WTC11 (cell line): ENCODE measurements at regions not wholly inside any gene's neighbourhood (a gene's known extent, or its start where the extent isn't known, plus 50 kb on each side); places are given as distances from the start of the nearest gene placed in this dataset.

Experiments used
- ATAC-seq: fragments of 200-7000 bp; cut with Tn5 transposase; 2 replicates; pipeline ENCODE4 v1.10.0; 2021; ENCODE audit warnings: mild to moderate bottlenecking, moderate library complexity
- CTCF ChIA-PET: fragments of 300-600 bp; sonication (Branson Sonifier 250); formaldehyde crosslinking; loops from one replicate; lab custom pipeline; 2021; ENCODE audit warnings: antibody characterized with exemption; lab: Charles Lee
- POLR2A ChIA-PET: fragments of 350-600 bp; sonication (Branson Sonifier 250); formaldehyde crosslinking; loops from one replicate; lab custom pipeline; 2021; ENCODE audit warnings: antibody characterized with exemption; lab: Charles Lee
- DNase-seq: peaks from one replicate; pipeline ENCODE4 v3.0.0; 2021; ENCODE audit warnings: low spot score
- H3K27ac Mint-ChIP-seq: 2 replicates; pipeline ENCODE4 v1.8.0; 2021; ENCODE audit warnings: mixed read lengths
- H3K27me3 Mint-ChIP-seq: 2 replicates; pipeline ENCODE4 v1.8.0; 2021; ENCODE audit warnings: low read depth, mild to moderate bottlenecking, moderate library complexity, mixed read lengths
- H3K36me3 Mint-ChIP-seq: 2 replicates; pipeline ENCODE4 v1.8.0; 2021; ENCODE audit warnings: mixed read lengths
- H3K4me1 Mint-ChIP-seq: 2 replicates; pipeline ENCODE4 v1.8.0; 2022; ENCODE audit warnings: mixed read lengths
- H3K4me3 Mint-ChIP-seq: 2 replicates; pipeline ENCODE4 v1.8.0; 2021; ENCODE audit warnings: mild to moderate bottlenecking, moderate library complexity, mixed read lengths
- H3K9me3 Mint-ChIP-seq: 2 replicates; pipeline ENCODE4 v1.8.0; 2021; ENCODE audit warnings: mixed read lengths
- CREB1 ChIP-seq: sonication (generic); formaldehyde crosslinking; IDR thresholded peaks from 2 replicates; pipeline ENCODE4 v1.8.0; 2023; ENCODE audit warnings: mild to moderate bottlenecking, missing genetic modification reagents
- CREM ChIP-seq: sonication (generic); formaldehyde crosslinking; IDR thresholded peaks from 2 replicates; pipeline ENCODE4 v1.8.1; 2022; ENCODE audit warnings: mild to moderate bottlenecking, missing genetic modification reagents, moderate library complexity
- ESRRA ChIP-seq: sonication (generic); formaldehyde crosslinking; IDR thresholded peaks from 2 replicates; pipeline ENCODE4 v1.8.1; 2022; ENCODE audit warnings: mild to moderate bottlenecking, missing genetic modification reagents, borderline replicate concordance
- ETV6 ChIP-seq: sonication (generic); formaldehyde crosslinking; IDR thresholded peaks from 2 replicates; pipeline ENCODE4 v1.8.1; 2022; ENCODE audit warnings: mild to moderate bottlenecking, missing genetic modification reagents
- FOXK1 ChIP-seq: sonication (generic); formaldehyde crosslinking; IDR thresholded peaks from 2 replicates; pipeline ENCODE4 v1.8.0; 2022; ENCODE audit warnings: mild to moderate bottlenecking, moderate library complexity, missing genetic modification reagents
- HMGA2 ChIP-seq: fragments of 250-450 bp; sonication (Bioruptor Pico); IDR thresholded peaks from 2 replicates; pipeline ENCODE4 v1.4.0; 2021; ENCODE audit warnings: mild to moderate bottlenecking, moderate library complexity
- HMGXB4 ChIP-seq: sonication (generic); formaldehyde crosslinking; IDR thresholded peaks from 2 replicates; pipeline ENCODE4 v1.8.1; 2023; ENCODE audit warnings: mild to moderate bottlenecking, moderate library complexity, missing genetic modification reagents
- NR2C2 ChIP-seq: sonication (generic); formaldehyde crosslinking; IDR thresholded peaks from 2 replicates; pipeline ENCODE4 v1.8.0; 2022; ENCODE audit warnings: mild to moderate bottlenecking, missing genetic modification reagents
- OVOL2 ChIP-seq: fragments of 250-450 bp; sonication (Bioruptor Pico); IDR thresholded peaks from 2 replicates; pipeline ENCODE4 v1.9.0; 2021; ENCODE audit warnings: mild to moderate bottlenecking, borderline replicate concordance
- SMAD4 ChIP-seq: sonication (generic); formaldehyde crosslinking; IDR thresholded peaks from 2 replicates; pipeline ENCODE4 v1.8.0; 2022; ENCODE audit warnings: mild to moderate bottlenecking, missing genetic modification reagents
- ZBTB21 ChIP-seq: sonication (generic); formaldehyde crosslinking; IDR thresholded peaks from 2 replicates; pipeline ENCODE4 v1.8.1; 2023; ENCODE audit warnings: mild to moderate bottlenecking, missing genetic modification reagents, borderline replicate concordance
- ZBTB43 ChIP-seq: sonication (generic); formaldehyde crosslinking; IDR thresholded peaks from 2 replicates; pipeline ENCODE4 v1.8.1; 2023; ENCODE audit warnings: mild to moderate bottlenecking, missing genetic modification reagents
- ZNF219 ChIP-seq: sonication (generic); formaldehyde crosslinking; IDR thresholded peaks from 2 replicates; pipeline ENCODE4 v1.8.0; 2023; ENCODE audit warnings: missing genetic modification reagents, mild to moderate bottlenecking, borderline replicate concordance
- ZNF317 ChIP-seq: sonication (generic); formaldehyde crosslinking; IDR thresholded peaks from 2 replicates; pipeline ENCODE4 v1.8.1; 2023; ENCODE audit warnings: low read depth, mild to moderate bottlenecking, moderate library complexity, missing genetic modification reagents, borderline replicate concordance
- ZNF671 ChIP-seq: fragments of 250-450 bp; sonication (Bioruptor Pico); IDR thresholded peaks from 2 replicates; pipeline ENCODE4 v1.8.0; 2021; ENCODE audit warnings: mild to moderate bottlenecking
- TF ChIP-seq, protein P1 (sequence below): fragments of 200-600 bp; IDR thresholded peaks from 2 replicates; pipeline ENCODE4 v1.8.0; 2022; ENCODE audit warnings: antibody characterized with exemption
- TF ChIP-seq, protein P2 (sequence below): sonication (generic); formaldehyde crosslinking; IDR thresholded peaks from 2 replicates; pipeline ENCODE4 v1.8.0; 2023; ENCODE audit warnings: missing genetic modification reagents
- TF ChIP-seq, protein P3 (sequence below): sonication (generic); formaldehyde crosslinking; IDR thresholded peaks from 2 replicates; pipeline ENCODE4 v1.8.1; 2023; ENCODE audit warnings: mild to moderate bottlenecking, missing genetic modification reagents, borderline replicate concordance
- TF ChIP-seq, protein P4 (sequence below): fragments of 250-450 bp; sonication (Bioruptor Pico); IDR thresholded peaks from 2 replicates; pipeline ENCODE4 v1.9.0; 2021; ENCODE audit warnings: mild to moderate bottlenecking
- TF ChIP-seq, protein P5 (sequence below): sonication (generic); formaldehyde crosslinking; IDR thresholded peaks from 2 replicates; pipeline ENCODE4 v1.8.1; 2022; ENCODE audit warnings: mild to moderate bottlenecking, moderate library complexity, missing genetic modification reagents

DNA sequence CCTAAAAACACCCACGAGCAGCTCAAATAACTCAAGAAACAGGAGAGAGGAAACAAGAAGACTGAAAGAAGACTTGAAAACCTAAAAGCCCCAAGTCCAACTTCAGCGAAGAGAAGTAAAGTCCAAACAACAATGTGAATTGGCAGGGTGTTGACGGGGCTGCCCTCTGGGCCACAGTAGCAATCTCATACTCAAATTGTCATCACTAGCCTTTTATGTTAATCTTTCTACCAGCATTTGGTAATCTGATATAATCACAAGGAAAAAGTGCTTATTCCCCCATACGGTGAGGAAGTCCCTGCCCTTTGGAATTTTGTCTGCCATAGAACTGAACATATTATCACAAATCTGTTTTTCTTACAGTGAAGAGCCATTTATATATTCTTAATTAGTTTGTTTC is 51.5 kb upstream of the IFNE start:
- TF ChIP-seq, protein P1, sequence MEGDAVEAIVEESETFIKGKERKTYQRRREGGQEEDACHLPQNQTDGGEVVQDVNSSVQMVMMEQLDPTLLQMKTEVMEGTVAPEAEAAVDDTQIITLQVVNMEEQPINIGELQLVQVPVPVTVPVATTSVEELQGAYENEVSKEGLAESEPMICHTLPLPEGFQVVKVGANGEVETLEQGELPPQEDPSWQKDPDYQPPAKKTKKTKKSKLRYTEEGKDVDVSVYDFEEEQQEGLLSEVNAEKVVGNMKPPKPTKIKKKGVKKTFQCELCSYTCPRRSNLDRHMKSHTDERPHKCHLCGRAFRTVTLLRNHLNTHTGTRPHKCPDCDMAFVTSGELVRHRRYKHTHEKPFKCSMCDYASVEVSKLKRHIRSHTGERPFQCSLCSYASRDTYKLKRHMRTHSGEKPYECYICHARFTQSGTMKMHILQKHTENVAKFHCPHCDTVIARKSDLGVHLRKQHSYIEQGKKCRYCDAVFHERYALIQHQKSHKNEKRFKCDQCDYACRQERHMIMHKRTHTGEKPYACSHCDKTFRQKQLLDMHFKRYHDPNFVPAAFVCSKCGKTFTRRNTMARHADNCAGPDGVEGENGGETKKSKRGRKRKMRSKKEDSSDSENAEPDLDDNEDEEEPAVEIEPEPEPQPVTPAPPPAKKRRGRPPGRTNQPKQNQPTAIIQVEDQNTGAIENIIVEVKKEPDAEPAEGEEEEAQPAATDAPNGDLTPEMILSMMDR, result no peak
- TF ChIP-seq ZNF671 (CRISPR knock-in tag) (no peak), ZNF219 (CRISPR knock-in tag) (no peak), ZBTB21 (CRISPR knock-in tag) (no peak), ETV6 (CRISPR knock-in tag) (no peak)
- TF ChIP-seq, protein P2, sequence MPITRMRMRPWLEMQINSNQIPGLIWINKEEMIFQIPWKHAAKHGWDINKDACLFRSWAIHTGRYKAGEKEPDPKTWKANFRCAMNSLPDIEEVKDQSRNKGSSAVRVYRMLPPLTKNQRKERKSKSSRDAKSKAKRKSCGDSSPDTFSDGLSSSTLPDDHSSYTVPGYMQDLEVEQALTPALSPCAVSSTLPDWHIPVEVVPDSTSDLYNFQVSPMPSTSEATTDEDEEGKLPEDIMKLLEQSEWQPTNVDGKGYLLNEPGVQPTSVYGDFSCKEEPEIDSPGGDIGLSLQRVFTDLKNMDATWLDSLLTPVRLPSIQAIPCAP (CRISPR knock-in tag), result no peak
- no peak for ATAC-seq
- no peak for DNase-seq
- Mint-ChIP-seq H3K36me3 (peaks cover 19% of the 10 kb centered on the region), H3K4me3 (no peak overlapping the region), H3K27me3 (no peaks in the 10 kb centered on the region), H3K27ac (no peak overlapping the region), H3K4me1 (peaks cover 30% of the 10 kb centered on the region), H3K9me3 (peaks cover 13% of the 10 kb centered on the region)
- ChIA-PET CTCF (no interaction called here), POLR2A (no interaction called here)

DNA sequence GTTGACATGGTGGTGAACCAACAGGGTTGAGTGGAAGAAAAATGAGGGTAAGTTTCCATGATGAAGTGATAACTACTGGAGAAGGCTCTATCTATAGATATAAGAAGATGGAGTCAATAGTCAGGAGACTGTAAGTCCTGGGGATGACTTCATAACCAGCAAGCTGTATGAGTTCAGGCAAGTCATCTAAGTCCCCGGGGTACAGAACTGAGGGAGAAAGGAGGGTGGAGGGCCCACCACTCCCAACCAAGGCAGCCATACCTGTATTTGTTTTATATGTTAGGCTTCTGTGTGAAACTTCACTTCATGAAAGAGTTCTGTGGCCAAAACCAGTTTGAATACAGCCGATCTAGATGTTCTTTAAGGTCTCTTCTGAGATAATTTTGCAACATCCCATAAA is 53.3 kb upstream of the IFNE start:
- Mint-ChIP-seq H3K4me3 (no peak overlapping the region), H3K9me3 (peaks cover 5% of the 10 kb centered on the region), H3K27me3 (no peaks in the 10 kb centered on the region), H3K27ac (no peak overlapping the region), H3K36me3 (peaks cover 7% of the 10 kb centered on the region), H3K4me1 (peaks cover 30% of the 10 kb centered on the region)
- CTCF ChIA-PET, result no interaction called here
- POLR2A ChIA-PET, result no interaction called here
- DNase-seq (no peak), ATAC-seq (no peak)
- TF ChIP-seq ESRRA (CRISPR knock-in tag), result no peak
- TF ChIP-seq CREB1 (CRISPR knock-in tag), result no peak
- no peak for TF ChIP-seq HMGXB4 (CRISPR knock-in tag)
- TF ChIP-seq OVOL2 (CRISPR knock-in tag), result no peak
- TF ChIP-seq SMAD4 (CRISPR knock-in tag), result no peak
- TF ChIP-seq, protein P3, sequence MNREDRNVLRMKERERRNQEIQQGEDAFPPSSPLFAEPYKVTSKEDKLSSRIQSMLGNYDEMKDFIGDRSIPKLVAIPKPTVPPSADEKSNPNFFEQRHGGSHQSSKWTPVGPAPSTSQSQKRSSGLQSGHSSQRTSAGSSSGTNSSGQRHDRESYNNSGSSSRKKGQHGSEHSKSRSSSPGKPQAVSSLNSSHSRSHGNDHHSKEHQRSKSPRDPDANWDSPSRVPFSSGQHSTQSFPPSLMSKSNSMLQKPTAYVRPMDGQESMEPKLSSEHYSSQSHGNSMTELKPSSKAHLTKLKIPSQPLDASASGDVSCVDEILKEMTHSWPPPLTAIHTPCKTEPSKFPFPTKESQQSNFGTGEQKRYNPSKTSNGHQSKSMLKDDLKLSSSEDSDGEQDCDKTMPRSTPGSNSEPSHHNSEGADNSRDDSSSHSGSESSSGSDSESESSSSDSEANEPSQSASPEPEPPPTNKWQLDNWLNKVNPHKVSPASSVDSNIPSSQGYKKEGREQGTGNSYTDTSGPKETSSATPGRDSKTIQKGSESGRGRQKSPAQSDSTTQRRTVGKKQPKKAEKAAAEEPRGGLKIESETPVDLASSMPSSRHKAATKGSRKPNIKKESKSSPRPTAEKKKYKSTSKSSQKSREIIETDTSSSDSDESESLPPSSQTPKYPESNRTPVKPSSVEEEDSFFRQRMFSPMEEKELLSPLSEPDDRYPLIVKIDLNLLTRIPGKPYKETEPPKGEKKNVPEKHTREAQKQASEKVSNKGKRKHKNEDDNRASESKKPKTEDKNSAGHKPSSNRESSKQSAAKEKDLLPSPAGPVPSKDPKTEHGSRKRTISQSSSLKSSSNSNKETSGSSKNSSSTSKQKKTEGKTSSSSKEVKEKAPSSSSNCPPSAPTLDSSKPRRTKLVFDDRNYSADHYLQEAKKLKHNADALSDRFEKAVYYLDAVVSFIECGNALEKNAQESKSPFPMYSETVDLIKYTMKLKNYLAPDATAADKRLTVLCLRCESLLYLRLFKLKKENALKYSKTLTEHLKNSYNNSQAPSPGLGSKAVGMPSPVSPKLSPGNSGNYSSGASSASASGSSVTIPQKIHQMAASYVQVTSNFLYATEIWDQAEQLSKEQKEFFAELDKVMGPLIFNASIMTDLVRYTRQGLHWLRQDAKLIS (CRISPR knock-in tag), result no peak
- TF ChIP-seq, protein P4, sequence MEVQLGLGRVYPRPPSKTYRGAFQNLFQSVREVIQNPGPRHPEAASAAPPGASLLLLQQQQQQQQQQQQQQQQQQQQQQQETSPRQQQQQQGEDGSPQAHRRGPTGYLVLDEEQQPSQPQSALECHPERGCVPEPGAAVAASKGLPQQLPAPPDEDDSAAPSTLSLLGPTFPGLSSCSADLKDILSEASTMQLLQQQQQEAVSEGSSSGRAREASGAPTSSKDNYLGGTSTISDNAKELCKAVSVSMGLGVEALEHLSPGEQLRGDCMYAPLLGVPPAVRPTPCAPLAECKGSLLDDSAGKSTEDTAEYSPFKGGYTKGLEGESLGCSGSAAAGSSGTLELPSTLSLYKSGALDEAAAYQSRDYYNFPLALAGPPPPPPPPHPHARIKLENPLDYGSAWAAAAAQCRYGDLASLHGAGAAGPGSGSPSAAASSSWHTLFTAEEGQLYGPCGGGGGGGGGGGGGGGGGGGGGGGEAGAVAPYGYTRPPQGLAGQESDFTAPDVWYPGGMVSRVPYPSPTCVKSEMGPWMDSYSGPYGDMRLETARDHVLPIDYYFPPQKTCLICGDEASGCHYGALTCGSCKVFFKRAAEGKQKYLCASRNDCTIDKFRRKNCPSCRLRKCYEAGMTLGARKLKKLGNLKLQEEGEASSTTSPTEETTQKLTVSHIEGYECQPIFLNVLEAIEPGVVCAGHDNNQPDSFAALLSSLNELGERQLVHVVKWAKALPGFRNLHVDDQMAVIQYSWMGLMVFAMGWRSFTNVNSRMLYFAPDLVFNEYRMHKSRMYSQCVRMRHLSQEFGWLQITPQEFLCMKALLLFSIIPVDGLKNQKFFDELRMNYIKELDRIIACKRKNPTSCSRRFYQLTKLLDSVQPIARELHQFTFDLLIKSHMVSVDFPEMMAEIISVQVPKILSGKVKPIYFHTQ, result no peak
- TF ChIP-seq ZNF317 (CRISPR knock-in tag), result no peak
- TF ChIP-seq, protein P5, sequence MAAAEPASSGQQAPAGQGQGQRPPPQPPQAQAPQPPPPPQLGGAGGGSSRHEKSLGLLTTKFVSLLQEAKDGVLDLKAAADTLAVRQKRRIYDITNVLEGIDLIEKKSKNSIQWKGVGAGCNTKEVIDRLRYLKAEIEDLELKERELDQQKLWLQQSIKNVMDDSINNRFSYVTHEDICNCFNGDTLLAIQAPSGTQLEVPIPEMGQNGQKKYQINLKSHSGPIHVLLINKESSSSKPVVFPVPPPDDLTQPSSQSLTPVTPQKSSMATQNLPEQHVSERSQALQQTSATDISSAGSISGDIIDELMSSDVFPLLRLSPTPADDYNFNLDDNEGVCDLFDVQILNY, result no peak
- no peak for TF ChIP-seq FOXK1 (CRISPR knock-in tag)
- TF ChIP-seq CREM (CRISPR knock-in tag), result no peak
- no peak for TF ChIP-seq ZBTB43 (CRISPR knock-in tag)
- no peak for TF ChIP-seq HMGA2 (CRISPR knock-in tag)
- TF ChIP-seq NR2C2, result no peak
